Small intestine (tissue), 7 donors: ENCODE measurements at regions not wholly inside any gene's neighbourhood (a gene's known extent, or its start where the extent isn't known, plus 50 kb on each side); places are given as distances from the start of the nearest gene placed in this dataset.

Experiments
- DNase-seq, 2 donors: peaks; one replicate each; pipeline versions ENCODE4 v3.0.0 to v3.0.0-alpha.2; 2013
- FAIRE-seq: peaks from 2 replicates; lab custom pipeline; 2012; peaks lifted over from hg19 to GRCh38; lab: Jason Lieb, UNC
- H3K27ac ChIP-seq, 3 donors: one replicate each; pipeline ENCODE4 v1.5.1; 2013; ENCODE audit warnings: low read length in 2 of 3, mild to moderate bottlenecking in 2 of 3, control low read depth in 1 of 3, inconsistent platforms in 1 of 3, low read depth in 1 of 3, moderate library complexity in 1 of 3
- H3K27me3 ChIP-seq, 3 donors: one replicate each; pipeline ENCODE4 v1.6.1; 2013; ENCODE audit warnings: low read length in 3 of 3, inconsistent platforms in 1 of 3; ENCODE audit not compliant: control insufficient read depth in 3 of 3, insufficient read depth in 3 of 3
- H3K36me3 ChIP-seq, 3 donors: one replicate each; pipeline ENCODE4 v1.6.1; 2013; ENCODE audit warnings: low read length in 3 of 3, inconsistent platforms in 1 of 3, low read depth in 1 of 3, mild to moderate bottlenecking in 1 of 3, moderate library complexity in 1 of 3; ENCODE audit not compliant: control insufficient read depth in 3 of 3, insufficient read depth in 2 of 3
- H3K4me1 ChIP-seq, 3 donors: one replicate each; pipeline ENCODE4 v1.6.1; 2013; ENCODE audit warnings: low read length in 2 of 3, inconsistent platforms in 1 of 3, low read depth in 1 of 3, mild to moderate bottlenecking in 1 of 3, moderate library complexity in 1 of 3; ENCODE audit not compliant: control insufficient read depth in 3 of 3, insufficient read depth in 2 of 3
- H3K4me3 ChIP-seq, 3 donors: one replicate each; pipeline ENCODE4 v1.5.1; 2013; ENCODE audit warnings: low read length in 3 of 3, control low read depth in 1 of 3, inconsistent platforms in 1 of 3, low read depth in 1 of 3, mild to moderate bottlenecking in 1 of 3, moderate library complexity in 1 of 3
- H3K9me3 ChIP-seq, 2 donors: one replicate each; pipeline ENCODE4 v1.6.1; 2013; ENCODE audit warnings: low read depth in 1 of 2, low read length in 1 of 2; ENCODE audit not compliant: control insufficient read depth in 2 of 2, insufficient read depth in 1 of 2
- WGBS, 3 donors: extraction: QIAGEN DNeasy Blood & Tissue Kit; methylation state at CpG; one replicate each; pipeline ENCODE4 v1.1.7; 2013; 5-methylcytosine and 5-hydroxymethylcytosine counted together
- donor health status: healthy with polysubstance abuse.
- donor health status: control.
- donor health status: control.
- donor health status: Bipolar disorder and iron deficiency.
- donor health status: healthy.

GRCh38 chr4:8671712-8672290 lies 79.2 kb downstream of the CPZ start:
- no peaks in the 10 kb centered on the region for H3K36me3 ChIP-seq
- H3K27me3 ChIP-seq = no peaks in the 10 kb centered on the region
- H3K9me3 ChIP-seq = no peaks in the 10 kb centered on the region
- no peak overlapping the region for H3K27ac ChIP-seq
- no peak for FAIRE-seq
- DNase-seq = no peak
- no peaks in the 10 kb centered on the region for H3K4me1 ChIP-seq
- WGBS, 3 donors = 55 to 61% (median 57%) methylated on average over 10 of the region's 10 CpGs
- H3K4me3 ChIP-seq = no peak overlapping the region
